ENCODE measurements at regions not wholly inside any gene's neighbourhood (a gene's known extent, or its start where the extent isn't known, plus 50 kb on each side); places are given as distances from the start of the nearest gene placed in this dataset.

DNA sequence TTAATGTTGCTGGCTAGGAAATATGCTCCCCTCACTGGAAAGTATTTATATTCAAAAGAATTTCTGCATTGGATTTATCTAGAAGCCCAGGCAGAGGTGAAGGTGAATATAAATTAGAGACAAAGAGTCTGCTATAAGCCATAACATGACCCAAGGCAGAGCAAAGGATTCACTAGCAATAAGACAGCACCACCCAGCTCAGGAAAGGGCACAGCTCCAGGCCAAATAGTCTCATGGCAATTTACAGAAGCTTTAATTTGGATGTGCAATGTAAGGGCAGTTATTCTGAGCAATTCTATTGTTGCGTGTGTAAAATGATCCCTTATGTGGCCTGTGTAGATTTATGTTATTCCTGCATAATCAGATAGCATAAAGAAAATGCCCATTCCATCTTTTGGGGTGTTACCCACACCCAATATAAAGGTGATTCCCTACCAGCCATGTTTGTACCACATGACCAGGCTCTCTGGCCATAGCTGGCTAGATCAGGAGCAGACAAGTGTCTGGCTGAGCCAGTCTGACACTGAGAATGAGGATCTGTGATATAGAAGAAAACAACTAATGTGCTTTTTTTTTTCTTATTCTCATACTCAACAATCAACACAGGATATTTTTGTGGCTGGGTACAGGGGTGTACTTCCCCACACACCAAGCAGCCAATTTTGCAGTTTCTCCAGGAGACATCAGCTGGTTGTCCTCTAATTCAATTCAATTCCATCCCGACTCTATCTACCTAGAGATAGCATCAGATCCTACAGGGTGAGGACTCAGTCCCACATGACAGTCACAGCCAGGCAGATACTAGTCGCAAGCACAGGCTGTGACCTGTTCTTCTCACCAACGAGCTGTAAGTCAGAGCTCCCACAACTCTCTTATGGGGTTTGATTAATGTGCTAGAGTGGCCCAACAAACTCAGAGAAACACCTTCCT, 181.4 kb downstream of the KCTD15 start:
- H2BK120ac ChIP-seq (ENCODE audit: low read depth, low read length, poor library complexity, severe bottlenecking), result no peak overlapping the region
- H3K23ac ChIP-seq (ENCODE audit: insufficient read length, low read depth, low read length), result no peak overlapping the region
- H3K18ac ChIP-seq (ENCODE audit: insufficient read length, low read depth, low read length), result no peak overlapping the region
- no peak overlapping the region for H3K9ac ChIP-seq (ENCODE audit: extremely low read depth, insufficient read length, low read length)
- no peak overlapping the region for H2BK20ac ChIP-seq (ENCODE audit: low read depth, low read length, poor library complexity, severe bottlenecking)
- H3T11ph ChIP-seq (ENCODE audit: low read length), result no peak overlapping the region
- H4K5ac ChIP-seq (ENCODE audit: insufficient read length, low read depth, low read length), result no peak overlapping the region
- no peak overlapping the region for H3K4me2 ChIP-seq (ENCODE audit: insufficient read depth, insufficient read length, low read length)
- no CpG with 5 or more reads among the region's 4 CpGs for WGBS (ENCODE audit: extremely low coverage, insufficient read length, low lambda C conversion rate)
- no peak overlapping the region for H2AK5ac ChIP-seq (ENCODE audit: insufficient read length, low read length)
- H3K4me1 Mint-ChIP-seq, result peaks cover 16% of the 10 kb centered on the region in 2 experiments
- H3K27ac ChIP-seq (ENCODE audit: insufficient read length, low read depth, low read length), result no peak overlapping the region
- H4K91ac ChIP-seq (ENCODE audit: insufficient read length, low read depth, low read length), result no peak overlapping the region
- no peak overlapping the region for H3K4ac ChIP-seq (ENCODE audit: low read depth, low read length)
- no peaks in the 10 kb centered on the region for H3K9me3 ChIP-seq (ENCODE audit: control insufficient read depth, low read depth, low read length)
- H3K79me2 ChIP-seq (ENCODE audit: insufficient read depth, low read length), result no peaks in the 10 kb centered on the region
- no peaks in the 10 kb centered on the region for H3K23me2 ChIP-seq (ENCODE audit: insufficient read length, low read depth, low read length, poor library complexity, severe bottlenecking)
- peaks cover 0 to 16% (median 0%) of the 10 kb centered on the region in 3 experiments; a peak in 4 of 7 replicates for H3K36me3 Mint-ChIP-seq (ENCODE audit: insufficient read depth in 1 of 3, low read depth in 3 of 3)
- H3K27ac Mint-ChIP-seq, result no peak overlapping the region; a peak in 1 of 7 replicates
- H3K27me3 ChIP-seq (ENCODE audit: insufficient read depth, low read length), result no peaks in the 10 kb centered on the region
- TF ChIP-seq, protein P1, sequence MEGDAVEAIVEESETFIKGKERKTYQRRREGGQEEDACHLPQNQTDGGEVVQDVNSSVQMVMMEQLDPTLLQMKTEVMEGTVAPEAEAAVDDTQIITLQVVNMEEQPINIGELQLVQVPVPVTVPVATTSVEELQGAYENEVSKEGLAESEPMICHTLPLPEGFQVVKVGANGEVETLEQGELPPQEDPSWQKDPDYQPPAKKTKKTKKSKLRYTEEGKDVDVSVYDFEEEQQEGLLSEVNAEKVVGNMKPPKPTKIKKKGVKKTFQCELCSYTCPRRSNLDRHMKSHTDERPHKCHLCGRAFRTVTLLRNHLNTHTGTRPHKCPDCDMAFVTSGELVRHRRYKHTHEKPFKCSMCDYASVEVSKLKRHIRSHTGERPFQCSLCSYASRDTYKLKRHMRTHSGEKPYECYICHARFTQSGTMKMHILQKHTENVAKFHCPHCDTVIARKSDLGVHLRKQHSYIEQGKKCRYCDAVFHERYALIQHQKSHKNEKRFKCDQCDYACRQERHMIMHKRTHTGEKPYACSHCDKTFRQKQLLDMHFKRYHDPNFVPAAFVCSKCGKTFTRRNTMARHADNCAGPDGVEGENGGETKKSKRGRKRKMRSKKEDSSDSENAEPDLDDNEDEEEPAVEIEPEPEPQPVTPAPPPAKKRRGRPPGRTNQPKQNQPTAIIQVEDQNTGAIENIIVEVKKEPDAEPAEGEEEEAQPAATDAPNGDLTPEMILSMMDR (conservative IDR thresholded peaks at IDR 0.05), result no peak
- no peak overlapping the region for H2BK15ac ChIP-seq (ENCODE audit: low read depth, low read length)
- peaks cover 16 to 17% of the 10 kb centered on the region in 2 experiments for H3K9me3 Mint-ChIP-seq
- H4K20me1 ChIP-seq (ENCODE audit: control insufficient read depth, insufficient read depth, insufficient read length), result no peaks in the 10 kb centered on the region
- H2BK12ac ChIP-seq (ENCODE audit: insufficient read length, low read depth, low read length), result no peak overlapping the region
- no peak overlapping the region for H4K8ac ChIP-seq (replicated peaks; ENCODE audit: insufficient read length, low read depth, low read length)
- no peak for DNase-seq
- no peaks in the 10 kb centered on the region for H3K27me3 Mint-ChIP-seq (ENCODE audit: low read depth)
- H3K4me3 Mint-ChIP-seq, result no peak overlapping the region
- H2AFZ ChIP-seq (ENCODE audit: low read length), result no peak overlapping the region
- H3K4me1 ChIP-seq (ENCODE audit: insufficient read depth, low read length), result no peaks in the 10 kb centered on the region; the same call in 1 of the 2 replicates
- H3K79me1 ChIP-seq (ENCODE audit: insufficient read depth, low read depth, low read length, poor library complexity, severe bottlenecking), result no peaks in the 10 kb centered on the region
- H3K14ac ChIP-seq (ENCODE audit: insufficient read depth, low read length), result no peak overlapping the region
- no peak overlapping the region for H2BK5ac ChIP-seq (ENCODE audit: insufficient read length, low read length)
- no peak overlapping the region for H3K56ac ChIP-seq (ENCODE audit: insufficient read length, low read depth, low read length)

Measured in H9 (cell line).